Neural crest cell (in vitro differentiated cells): ENCODE measurements at regions not wholly inside any gene's neighbourhood (a gene's known extent, or its start where the extent isn't known, plus 50 kb on each side); places are given as distances from the start of the nearest gene placed in this dataset.
"Not testable (repeated sequence)": the region's sequence is repeated elsewhere in the genome, so short reads cannot be mapped to it uniquely, and the experiment has no call there.

Source experiments
- DNase-seq: peaks from one replicate; pipeline ENCODE4 v3.0.0; 2021; ENCODE audit warnings: low read depth, mixed read lengths, low spot score
- H3K27ac Mint-ChIP-seq: one replicate; pipeline ENCODE4 v1.8.0; 2021; ENCODE audit warnings: mild to moderate bottlenecking, mixed read lengths; ENCODE audit not compliant: unreplicated experiment
- H3K27me3 Mint-ChIP-seq: 2 replicates; pipeline ENCODE4 v1.8.0; 2021; ENCODE audit warnings: low read depth, mild to moderate bottlenecking, mixed read lengths
- H3K36me3 Mint-ChIP-seq: 2 replicates; pipeline ENCODE4 v1.8.0; 2021; ENCODE audit warnings: low read depth, mild to moderate bottlenecking, mixed read lengths
- H3K4me1 Mint-ChIP-seq: 2 replicates; pipeline ENCODE4 v1.8.0; 2021; ENCODE audit warnings: mixed read lengths
- H3K4me3 Mint-ChIP-seq: one replicate; pipeline ENCODE4 v1.8.0; 2021; ENCODE audit warnings: mild to moderate bottlenecking, mixed read lengths
- H3K9me3 Mint-ChIP-seq: 2 replicates; pipeline ENCODE4 v1.8.0; 2021; ENCODE audit warnings: mixed read lengths
- CTCF ChIP-seq: fragments of 200-600 bp; sonication (generic); conservative IDR thresholded peaks from 2 replicates; pipeline ENCODE4 v1.5.0; 2021; ENCODE audit warnings: antibody characterized with exemption, mild to moderate bottlenecking

GRCh38 chrX:155755706-155756337, 125.3 kb upstream of the VAMP7 start:
- no peaks in the 10 kb centered on the region for H3K4me1 Mint-ChIP-seq
- TF ChIP-seq CTCF, result no peak
- peaks cover 2% of the 10 kb centered on the region for H3K9me3 Mint-ChIP-seq
- H3K36me3 Mint-ChIP-seq, result no peaks in the 10 kb centered on the region
- no peak for DNase-seq
- H3K27me3 Mint-ChIP-seq, result no peaks in the 10 kb centered on the region
- no peak overlapping the region for H3K4me3 Mint-ChIP-seq
- no peak overlapping the region for H3K27ac Mint-ChIP-seq

GRCh38 chrX:155751131-155751530, 130.0 kb upstream of the VAMP7 start:
- Mint-ChIP-seq H3K27me3 (no peaks in the 10 kb centered on the region), H3K9me3 (no peaks in the 10 kb centered on the region), H3K4me3 (no peak overlapping the region), H3K4me1 (no peaks in the 10 kb centered on the region), H3K27ac (no peak overlapping the region), H3K36me3 (no peaks in the 10 kb centered on the region)
- DNase-seq, result no peak
- TF ChIP-seq CTCF, result no peak

GRCh38 chrX:155747520-155747919, 133.6 kb upstream of the VAMP7 start:
- TF ChIP-seq CTCF, result no peak
- no peak overlapping the region for H3K4me3 Mint-ChIP-seq
- peaks cover 1% of the 10 kb centered on the region for H3K9me3 Mint-ChIP-seq
- H3K27ac Mint-ChIP-seq, result no peak overlapping the region
- no peaks in the 10 kb centered on the region for H3K36me3 Mint-ChIP-seq
- H3K27me3 Mint-ChIP-seq, result no peaks in the 10 kb centered on the region
- DNase-seq, result no peak
- no peaks in the 10 kb centered on the region for H3K4me1 Mint-ChIP-seq

- no peaks in the 10 kb centered on the region for H3K27me3 Mint-ChIP-seq
These were observed 133.0 kb upstream of the TMLHE start for GRCh38 chrX:155745792-155746191.

GRCh38 chrX:155744534-155744933, 131.8 kb upstream of the TMLHE start:
- H3K4me1 Mint-ChIP-seq, result no peaks in the 10 kb centered on the region
- no peak for TF ChIP-seq CTCF
- H3K36me3 Mint-ChIP-seq, result peaks cover 3% of the 10 kb centered on the region
- no peak overlapping the region for H3K27ac Mint-ChIP-seq
- peaks cover 14% of the 10 kb centered on the region for H3K9me3 Mint-ChIP-seq
- no peaks in the 10 kb centered on the region for H3K27me3 Mint-ChIP-seq
- no peak overlapping the region for H3K4me3 Mint-ChIP-seq
- no peak for DNase-seq

More at GRCh38 chrX:155745792-155746191, 133.0 kb upstream of the TMLHE start:
- Mint-ChIP-seq H3K4me1 (no peaks in the 10 kb centered on the region), H3K36me3 (peaks cover 1% of the 10 kb centered on the region), H3K4me3 (no peak overlapping the region), H3K27ac (no peak overlapping the region), H3K9me3 (peaks cover 10% of the 10 kb centered on the region)
- DNase-seq, result no peak
- TF ChIP-seq CTCF, result no peak

GRCh38 chrX:155728335-155728734, 115.6 kb upstream of the TMLHE start:
- not testable (repeated sequence) for H3K36me3 Mint-ChIP-seq, H3K27ac Mint-ChIP-seq, H3K4me3 Mint-ChIP-seq, DNase-seq, H3K4me1 Mint-ChIP-seq, H3K27me3 Mint-ChIP-seq
- peaks cover 10% of the 10 kb centered on the region for H3K9me3 Mint-ChIP-seq
